ENCODE measurements at regions not wholly inside any gene's neighbourhood (a gene's known extent, or its start where the extent isn't known, plus 50 kb on each side); places are given as distances from the start of the nearest gene placed in this dataset.
A peak's percentile ranks its signal among the peaks of the same experiment; 100 is the strongest.

DNA sequence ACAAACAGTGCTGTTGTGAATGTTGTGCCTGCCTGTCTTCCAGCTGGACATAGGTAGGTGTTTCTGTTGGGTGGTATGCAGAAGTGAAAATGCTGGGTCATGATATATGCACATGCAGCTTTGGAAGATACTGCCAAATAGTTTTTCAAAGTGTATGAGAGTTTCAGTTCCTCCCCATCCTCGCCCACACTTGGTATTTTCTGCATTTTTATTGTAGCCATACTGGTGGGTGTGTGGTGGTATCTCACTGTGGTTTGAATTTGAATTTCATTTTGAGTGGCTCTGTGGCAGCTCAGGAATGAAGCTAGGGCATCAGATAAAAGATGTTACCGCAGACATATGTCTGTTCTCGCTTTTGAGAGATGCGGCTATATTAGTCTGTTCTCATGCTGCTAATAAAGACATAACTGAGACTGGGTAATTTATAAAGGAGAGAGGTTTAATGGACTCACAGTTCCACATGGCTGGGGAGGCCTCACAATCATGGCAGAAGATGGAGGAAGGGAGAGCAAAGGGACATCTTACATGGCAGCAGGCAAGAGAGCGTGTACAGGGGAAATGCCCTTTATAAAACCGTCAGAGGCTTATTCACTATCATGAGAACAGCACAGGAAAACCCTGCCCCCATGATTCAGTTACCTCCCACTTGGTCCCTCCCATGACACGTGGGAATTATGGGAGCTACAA, 183.1 kb downstream of the CAND1 start:
- no peak for TF ChIP-seq ZFX (IDR thresholded peaks at IDR 0.05; ENCODE audit: borderline replicate concordance)
- TF ChIP-seq, protein P1, sequence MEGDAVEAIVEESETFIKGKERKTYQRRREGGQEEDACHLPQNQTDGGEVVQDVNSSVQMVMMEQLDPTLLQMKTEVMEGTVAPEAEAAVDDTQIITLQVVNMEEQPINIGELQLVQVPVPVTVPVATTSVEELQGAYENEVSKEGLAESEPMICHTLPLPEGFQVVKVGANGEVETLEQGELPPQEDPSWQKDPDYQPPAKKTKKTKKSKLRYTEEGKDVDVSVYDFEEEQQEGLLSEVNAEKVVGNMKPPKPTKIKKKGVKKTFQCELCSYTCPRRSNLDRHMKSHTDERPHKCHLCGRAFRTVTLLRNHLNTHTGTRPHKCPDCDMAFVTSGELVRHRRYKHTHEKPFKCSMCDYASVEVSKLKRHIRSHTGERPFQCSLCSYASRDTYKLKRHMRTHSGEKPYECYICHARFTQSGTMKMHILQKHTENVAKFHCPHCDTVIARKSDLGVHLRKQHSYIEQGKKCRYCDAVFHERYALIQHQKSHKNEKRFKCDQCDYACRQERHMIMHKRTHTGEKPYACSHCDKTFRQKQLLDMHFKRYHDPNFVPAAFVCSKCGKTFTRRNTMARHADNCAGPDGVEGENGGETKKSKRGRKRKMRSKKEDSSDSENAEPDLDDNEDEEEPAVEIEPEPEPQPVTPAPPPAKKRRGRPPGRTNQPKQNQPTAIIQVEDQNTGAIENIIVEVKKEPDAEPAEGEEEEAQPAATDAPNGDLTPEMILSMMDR (IDR thresholded peaks at IDR 0.05) = no peak

GRCh38 chr12:67453191-67453590, 184.0 kb downstream of the CAND1 start:
- TF ChIP-seq, protein P1 (IDR thresholded peaks at IDR 0.05) = no peak
- no peak for TF ChIP-seq ZFX (IDR thresholded peaks at IDR 0.05; ENCODE audit: borderline replicate concordance)
- no peak overlapping the region for H3K27ac ChIP-seq

More for the DNA sequence above, 183.1 kb downstream of the CAND1 start:
- no peak overlapping the region for H3K27ac ChIP-seq

DNA sequence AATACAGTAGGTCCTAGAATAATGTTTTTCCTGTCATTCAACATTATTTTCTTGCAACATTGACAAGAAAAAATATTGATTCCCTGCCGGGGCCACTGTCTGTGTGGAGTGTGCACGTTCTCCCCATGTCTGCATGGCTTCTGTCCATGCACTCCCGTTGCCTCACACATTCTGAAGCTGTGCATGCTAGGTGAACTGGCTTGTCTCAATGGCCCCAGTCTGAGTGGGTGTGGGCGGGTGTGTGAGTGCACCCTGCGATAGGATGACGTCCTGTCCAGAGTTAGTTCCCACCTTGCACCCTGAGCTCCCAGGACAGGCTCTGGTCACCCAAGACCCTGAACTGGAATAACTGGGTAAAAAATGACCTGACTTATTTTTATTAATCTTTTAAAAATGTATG, 186.1 kb downstream of the CAND1 start:
- no peak overlapping the region for H3K27ac ChIP-seq
- no peak for TF ChIP-seq ZFX (IDR thresholded peaks at IDR 0.05; ENCODE audit: borderline replicate concordance)
- TF ChIP-seq, protein P1 (IDR thresholded peaks at IDR 0.05) = no peak

DNA sequence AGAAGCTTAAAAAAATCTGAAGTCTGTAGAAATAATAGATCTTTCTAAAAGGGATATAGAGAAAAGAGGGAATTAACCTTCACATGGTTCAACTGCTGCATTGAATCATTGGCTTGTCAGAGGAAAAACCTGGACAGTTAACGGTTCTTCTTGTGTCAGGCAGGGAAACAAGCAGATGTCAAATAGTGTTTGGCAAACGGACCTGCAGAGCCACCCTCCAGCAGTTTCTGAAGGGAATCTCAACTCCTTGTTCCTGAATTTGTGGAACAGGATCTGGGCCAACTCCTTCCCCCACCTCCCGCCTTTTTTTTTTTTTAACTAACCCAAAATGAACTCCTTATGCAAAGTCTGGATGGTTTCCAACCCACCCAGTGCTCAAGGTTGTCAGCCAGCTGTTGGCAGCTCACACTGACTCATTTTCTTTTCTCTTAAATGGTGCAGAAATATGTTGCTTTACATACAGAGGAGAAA, 187.3 kb downstream of the CAND1 start:
- H3K27ac ChIP-seq = no peak overlapping the region
- TF ChIP-seq ZFX (IDR thresholded peaks at IDR 0.05; ENCODE audit: borderline replicate concordance) = no peak
- TF ChIP-seq, protein P1 (IDR thresholded peaks at IDR 0.05) = no peak

- TF ChIP-seq, protein P1 (IDR thresholded peaks at IDR 0.05) = no peak
- no peak for TF ChIP-seq ZFX (IDR thresholded peaks at IDR 0.05; ENCODE audit: borderline replicate concordance)
- no peak overlapping the region for H3K27ac ChIP-seq
Measured at GRCh38 chr12:67457136-67457535, 188.0 kb downstream of the CAND1 start.

GRCh38 chr12:67457778-67458665, 188.9 kb downstream of the CAND1 start:
- TF ChIP-seq, protein P1 (IDR thresholded peaks at IDR 0.05) = peak; percentile 70
- TF ChIP-seq ZFX (IDR thresholded peaks at IDR 0.05; ENCODE audit: borderline replicate concordance) = no peak

DNA sequence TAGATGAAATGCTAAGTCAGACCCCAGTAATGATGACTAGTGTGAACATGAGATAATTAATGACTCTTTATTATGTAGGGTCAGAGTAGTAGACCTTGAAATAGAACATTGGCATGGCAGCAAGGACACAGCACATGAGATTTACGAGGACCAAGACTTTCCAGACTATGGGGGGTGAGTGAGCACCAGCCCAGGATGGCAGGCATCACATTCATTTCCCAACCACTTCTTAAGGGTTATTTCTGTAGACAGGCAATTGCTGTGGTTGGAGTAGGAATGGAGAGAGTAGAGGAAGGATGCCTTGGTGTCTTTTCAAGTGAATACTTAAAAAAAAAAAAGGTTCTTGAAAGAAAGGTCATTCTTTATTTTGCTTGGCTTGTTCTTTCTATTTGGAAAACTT, 189.4 kb upstream of the DYRK2 start:
- TF ChIP-seq, protein P1 (IDR thresholded peaks at IDR 0.05) = no peak
- TF ChIP-seq ZFX (IDR thresholded peaks at IDR 0.05; ENCODE audit: borderline replicate concordance) = no peak
- H3K27ac ChIP-seq = no peak overlapping the region

More at GRCh38 chr12:67457778-67458665, 188.9 kb downstream of the CAND1 start:
- H3K27ac ChIP-seq = no peak overlapping the region

All from 22Rv1 (cell line).